GM12864 (cell line): ENCODE measurements at regions not wholly inside any gene's neighbourhood (a gene's known extent, or its start where the extent isn't known, plus 50 kb on each side); places are given as distances from the start of the nearest gene placed in this dataset.

Experiments
- DNase-seq: peaks from one replicate; pipeline ENCODE4 v3.0.0-alpha.2; 2011; ENCODE audit warnings: low read depth
- H3K4me3 ChIP-seq: 2 replicates; pipeline ENCODE4 v1.5.1; 2011; ENCODE audit warnings: mild to moderate bottlenecking, low read depth, low read length, control low read depth
- TF ChIP-seq, protein P1 (sequence below): IDR thresholded peaks from 2 replicates; pipeline ENCODE4 v1.5.1; 2011; ENCODE audit warnings: low read depth, mild to moderate bottlenecking, moderate library complexity, low read length, control low read depth, inconsistent platforms; ENCODE audit errors: missing control alignments

DNA sequence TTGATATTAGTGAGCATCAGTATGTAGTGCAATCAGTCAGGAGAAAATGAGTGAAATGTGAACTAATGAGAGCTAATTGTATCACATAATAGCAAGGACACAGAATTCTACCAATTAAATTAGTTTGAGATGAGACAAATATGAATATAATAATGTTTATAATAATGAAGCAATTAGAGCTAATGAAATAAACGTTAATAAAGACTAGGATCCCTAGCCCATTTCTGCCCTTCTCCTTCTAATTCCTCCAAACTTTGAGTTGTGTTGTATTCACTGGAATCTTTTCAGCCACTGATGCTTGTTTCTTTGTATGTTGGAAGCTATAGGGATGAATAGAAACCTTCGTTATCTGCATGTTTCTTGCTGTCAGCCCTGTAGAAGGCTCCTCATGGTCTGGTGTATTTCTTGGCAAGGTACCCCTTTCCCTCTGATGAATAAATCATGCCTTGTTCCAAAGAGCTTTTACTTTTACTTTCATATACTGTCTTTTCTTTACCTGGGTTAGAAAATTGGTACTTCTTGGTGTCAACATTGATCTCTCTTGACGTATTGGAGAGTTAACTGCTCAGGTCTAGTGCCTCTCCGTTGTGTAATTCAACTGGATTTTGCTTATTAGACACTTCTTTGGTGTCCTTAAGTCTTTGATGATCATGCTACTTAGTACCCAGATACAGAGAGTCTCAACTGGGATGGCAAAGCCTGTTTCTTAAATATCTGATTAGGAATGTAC, 154.8 kb downstream of the PTCSC3 start:
- no peak overlapping the region for H3K4me3 ChIP-seq
- TF ChIP-seq, protein P1, sequence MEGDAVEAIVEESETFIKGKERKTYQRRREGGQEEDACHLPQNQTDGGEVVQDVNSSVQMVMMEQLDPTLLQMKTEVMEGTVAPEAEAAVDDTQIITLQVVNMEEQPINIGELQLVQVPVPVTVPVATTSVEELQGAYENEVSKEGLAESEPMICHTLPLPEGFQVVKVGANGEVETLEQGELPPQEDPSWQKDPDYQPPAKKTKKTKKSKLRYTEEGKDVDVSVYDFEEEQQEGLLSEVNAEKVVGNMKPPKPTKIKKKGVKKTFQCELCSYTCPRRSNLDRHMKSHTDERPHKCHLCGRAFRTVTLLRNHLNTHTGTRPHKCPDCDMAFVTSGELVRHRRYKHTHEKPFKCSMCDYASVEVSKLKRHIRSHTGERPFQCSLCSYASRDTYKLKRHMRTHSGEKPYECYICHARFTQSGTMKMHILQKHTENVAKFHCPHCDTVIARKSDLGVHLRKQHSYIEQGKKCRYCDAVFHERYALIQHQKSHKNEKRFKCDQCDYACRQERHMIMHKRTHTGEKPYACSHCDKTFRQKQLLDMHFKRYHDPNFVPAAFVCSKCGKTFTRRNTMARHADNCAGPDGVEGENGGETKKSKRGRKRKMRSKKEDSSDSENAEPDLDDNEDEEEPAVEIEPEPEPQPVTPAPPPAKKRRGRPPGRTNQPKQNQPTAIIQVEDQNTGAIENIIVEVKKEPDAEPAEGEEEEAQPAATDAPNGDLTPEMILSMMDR: no peak
- no peak for DNase-seq

DNA sequence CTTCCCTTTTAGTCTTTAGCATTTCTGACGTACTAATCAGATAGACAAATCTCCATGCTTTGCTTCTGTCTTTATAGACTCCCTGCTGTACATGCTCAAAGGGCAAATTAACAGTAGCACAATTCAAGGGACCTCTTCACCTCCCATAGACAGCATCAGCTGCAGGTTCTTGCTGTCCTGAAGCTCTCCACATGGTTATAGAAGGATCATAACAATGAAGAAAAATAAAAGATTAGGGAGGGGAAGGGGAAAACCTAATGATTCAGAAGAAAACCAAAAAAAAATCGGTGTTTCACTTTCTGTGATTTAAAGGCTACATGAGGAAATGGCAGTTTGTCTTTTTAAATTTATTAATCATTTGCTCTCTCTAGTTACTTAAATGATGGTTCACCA, 155.5 kb downstream of the PTCSC3 start:
- TF ChIP-seq, protein P1: no peak
- no peak overlapping the region for H3K4me3 ChIP-seq
- DNase-seq: no peak

DNA sequence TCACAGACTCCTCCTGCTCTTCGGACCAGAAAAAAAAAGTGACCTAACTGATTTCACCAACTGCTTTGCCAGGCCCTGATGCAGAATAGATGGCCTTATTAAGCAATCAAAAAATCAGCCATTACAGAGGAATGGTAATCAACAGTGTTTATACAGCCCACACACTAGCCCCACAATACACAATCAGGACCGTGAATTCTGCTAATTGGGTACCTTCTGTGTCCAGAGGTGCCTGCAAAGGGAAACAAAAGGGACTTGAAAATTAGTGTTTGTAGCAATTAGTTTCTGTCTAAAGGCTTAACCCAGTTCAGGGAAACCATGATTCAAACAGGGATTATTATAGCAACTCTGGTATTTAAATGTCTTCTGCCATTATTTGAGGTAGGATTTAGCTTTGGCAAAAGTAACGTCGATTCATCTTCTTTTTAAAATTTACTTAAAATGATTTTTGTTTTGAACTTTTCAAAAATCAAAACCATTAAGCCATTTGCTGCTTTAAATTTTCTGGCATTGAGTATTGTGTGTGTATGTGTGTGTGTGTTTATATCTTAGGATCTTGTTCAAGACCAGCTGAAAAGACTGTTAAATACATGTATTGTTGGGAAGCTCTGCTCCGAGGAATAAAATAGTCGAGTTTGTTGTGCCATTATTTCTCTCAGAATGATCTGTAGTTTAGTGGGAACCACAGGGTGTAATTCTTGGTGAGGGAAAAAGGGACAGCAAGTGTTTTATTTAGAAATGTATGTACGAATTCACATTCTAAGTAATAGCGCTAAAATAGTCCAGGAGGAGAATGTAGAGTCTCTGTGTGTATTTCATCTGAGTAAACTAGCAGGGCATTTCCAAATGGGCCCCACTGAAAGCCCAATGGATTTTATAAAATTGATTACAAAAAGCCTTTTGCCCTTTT, 156.1 kb downstream of the PTCSC3 start:
- DNase-seq: no peak
- TF ChIP-seq, protein P1: no peak
- H3K4me3 ChIP-seq: no peak overlapping the region

DNA sequence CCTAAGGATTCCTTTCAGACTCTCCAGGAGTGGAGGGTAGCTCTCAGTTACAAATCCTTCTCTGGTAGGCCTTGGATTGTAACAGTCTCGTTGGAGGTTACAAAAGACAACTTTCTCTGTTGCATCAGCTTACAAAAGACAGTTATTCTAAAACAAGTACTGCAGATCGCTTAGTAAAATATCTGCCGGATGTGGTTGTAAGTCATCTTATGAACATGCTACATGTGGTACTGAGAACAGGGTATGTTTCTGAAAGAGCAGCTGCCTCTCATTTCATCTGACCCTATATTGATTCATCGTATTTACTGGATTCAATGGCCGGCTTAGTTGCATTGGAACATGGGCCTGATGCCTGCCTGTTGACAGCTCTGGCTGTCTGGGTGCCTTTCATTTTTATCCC, 157.4 kb downstream of the PTCSC3 start:
- TF ChIP-seq, protein P1: no peak
- H3K4me3 ChIP-seq: no peak overlapping the region
- no peak for DNase-seq

DNA sequence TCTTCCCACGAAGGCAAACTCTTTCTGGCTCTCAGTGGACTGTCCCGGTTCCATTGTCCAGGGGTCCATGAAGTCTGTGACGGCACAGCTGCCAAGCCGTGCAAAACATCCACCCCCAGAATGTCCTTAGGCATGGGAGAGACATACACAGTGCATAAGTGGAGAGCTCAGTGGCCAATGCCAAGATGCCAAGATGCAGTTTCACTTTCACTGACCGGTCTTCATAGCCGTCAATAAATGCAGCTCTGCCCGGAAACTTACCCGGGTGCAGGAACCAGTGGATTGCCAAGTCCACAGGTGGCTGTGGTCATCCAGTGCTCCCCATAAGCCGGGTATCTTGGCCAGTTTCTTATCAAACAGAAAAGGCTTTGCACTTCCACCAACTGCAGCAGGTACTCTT, 162.3 kb downstream of the PTCSC3 start:
- no peak for DNase-seq
- TF ChIP-seq, protein P1: no peak
- no peak overlapping the region for H3K4me3 ChIP-seq

DNA sequence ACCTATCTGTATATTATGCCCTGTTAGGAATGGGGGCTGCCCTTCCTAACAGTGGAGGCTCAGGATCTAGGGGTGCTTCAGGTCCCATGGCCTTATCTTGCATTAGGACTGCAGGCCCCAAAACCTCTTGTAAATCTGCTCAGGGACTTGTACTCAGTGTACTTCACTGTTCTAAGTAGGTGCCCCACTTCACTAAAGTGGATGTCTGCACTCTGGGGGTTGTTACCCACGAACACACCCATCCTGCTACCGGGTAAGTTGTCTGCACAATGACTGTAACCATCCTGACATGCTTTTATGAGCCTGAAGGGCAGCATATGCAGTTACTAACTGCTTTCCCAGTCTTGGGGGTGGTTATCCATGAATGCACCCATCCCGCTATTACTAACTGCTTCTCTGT, 163.0 kb downstream of the PTCSC3 start:
- no peak for DNase-seq
- no peak overlapping the region for H3K4me3 ChIP-seq
- TF ChIP-seq, protein P1: no peak
